Neural cell (in vitro differentiated cells): ENCODE measurements at regions not wholly inside any gene's neighbourhood (a gene's known extent, or its start where the extent isn't known, plus 50 kb on each side); places are given as distances from the start of the nearest gene placed in this dataset.

Experiments
- H2AFZ ChIP-seq: fragments of 200-600, 300-800 bp; sonication (generic), shearing (Covaris generic); 2 replicates; pipeline ENCODE4 v1.6.0; 2014; ENCODE audit warnings: low read depth, mild to moderate bottlenecking, antibody characterized with exemption, low read length, moderate library complexity
- H3F3A ChIP-seq: fragments of 200-600 bp; shearing (Covaris generic); 2 replicates; pipeline ENCODE4 v1.6.1; 2016; ENCODE audit warnings: mild to moderate bottlenecking, moderate library complexity, mixed read lengths, antibody characterized with exemption, low read length; ENCODE audit not compliant: insufficient read depth, poor library complexity, severe bottlenecking
- H3K27ac ChIP-seq: fragments of 200-600, 300-800 bp; sonication (generic), shearing (Covaris generic); 2 replicates; pipeline ENCODE4 v1.5.1; 2014; ENCODE audit warnings: mild to moderate bottlenecking, low read length, moderate library complexity
- H3K27me3 ChIP-seq: fragments of 300-800, 200-600 bp; sonication (generic), shearing (Covaris generic); 2 replicates; pipeline ENCODE4 v1.6.0; 2014; ENCODE audit warnings: mild to moderate bottlenecking, low read depth, low read length, moderate library complexity; ENCODE audit not compliant: insufficient read depth
- H3K36me3 ChIP-seq: fragments of 300-800, 200-600 bp; sonication (generic), shearing (Covaris generic); 2 replicates; pipeline ENCODE4 v1.5.1; 2014; ENCODE audit warnings: mild to moderate bottlenecking, antibody characterized with exemption, low read length, moderate library complexity; ENCODE audit not compliant: insufficient read depth
- H3K4me2 ChIP-seq: fragments of 300-800, 200-600 bp; sonication (generic), shearing (Covaris generic); 2 replicates; pipeline ENCODE4 v1.6.0; 2014; ENCODE audit warnings: mild to moderate bottlenecking, low read length
- H3K4me3 ChIP-seq: fragments of 300-800, 200-600 bp; sonication (generic), shearing (Covaris generic); 2 replicates; pipeline ENCODE4 v1.5.1; 2014; ENCODE audit warnings: mild to moderate bottlenecking, low read length, moderate library complexity
- H3K79me2 ChIP-seq: fragments of 200-600 bp; shearing (Covaris generic); replicated peaks from 2 replicates; pipeline ENCODE4 v1.6.0; 2014; ENCODE audit warnings: mild to moderate bottlenecking, low read length, moderate library complexity; ENCODE audit not compliant: insufficient read depth
- H3K9ac ChIP-seq: fragments of 300-800, 200-600 bp; sonication (generic), shearing (Covaris generic); 2 replicates; pipeline ENCODE4 v1.6.1; 2016; ENCODE audit warnings: mild to moderate bottlenecking, low read length, mixed read lengths
- H3K9me2 ChIP-seq: fragments of 200-600 bp; shearing (Covaris generic); 2 replicates; pipeline ENCODE4 v1.6.1; 2016; ENCODE audit warnings: mild to moderate bottlenecking, low read length, mixed read lengths; ENCODE audit not compliant: insufficient read depth
- H3K9me3 ChIP-seq: fragments of 200-600, 300-800 bp; sonication (generic), shearing (Covaris generic); 2 replicates; pipeline ENCODE4 v1.6.1; 2016; ENCODE audit warnings: mild to moderate bottlenecking, mixed run types, low read length, moderate library complexity, mixed read lengths
- H4K20me1 ChIP-seq: fragments of 200-600 bp; shearing (Covaris generic); 2 replicates; pipeline ENCODE4 v1.6.1; 2016; ENCODE audit warnings: mild to moderate bottlenecking, mixed run types; ENCODE audit not compliant: insufficient read depth
- CTCF ChIP-seq: fragments of 450-650 bp; IDR thresholded peaks from 2 replicates; pipeline ENCODE4 v1.5.1; 2014; ENCODE audit warnings: antibody characterized with exemption, mild to moderate bottlenecking, moderate library complexity; ENCODE audit not compliant: poor library complexity, severe bottlenecking
- EP300 ChIP-seq: fragments of 450-650 bp; conservative IDR thresholded peaks from 2 replicates; pipeline ENCODE4 v1.6.1; 2014; ENCODE audit warnings: antibody characterized with exemption, mild to moderate bottlenecking, moderate library complexity; ENCODE audit not compliant: poor library complexity, severe bottlenecking
- EZH2 ChIP-seq: fragments of 200-600, 300-800 bp; shearing (Covaris generic), sonication (generic); IDR thresholded peaks from 2 replicates; pipeline ENCODE4 v1.6.1; 2014; ENCODE audit warnings: antibody characterized with exemption, low read length, borderline replicate concordance, mild to moderate bottlenecking; ENCODE audit not compliant: insufficient read depth, poor library complexity, severe bottlenecking
- MXI1 ChIP-seq: fragments of 450-650 bp; conservative IDR thresholded peaks from 2 replicates; pipeline ENCODE4 v1.6.1; 2014; ENCODE audit warnings: antibody characterized with exemption, mild to moderate bottlenecking; ENCODE audit not compliant: poor library complexity, severe bottlenecking
- POLR2AphosphoS5 ChIP-seq: IDR thresholded peaks from 2 replicates; pipeline ENCODE4 v1.6.1; 2012
- RAD21 ChIP-seq: fragments of 450-650 bp; conservative IDR thresholded peaks from 2 replicates; pipeline ENCODE4 v1.6.1; 2014; ENCODE audit warnings: antibody characterized with exemption, mild to moderate bottlenecking, moderate library complexity
- REST ChIP-seq: IDR thresholded peaks from 2 replicates; pipeline ENCODE4 v1.6.1; 2012; ENCODE audit warnings: borderline replicate concordance
- SMC3 ChIP-seq: fragments of 450-650 bp; conservative IDR thresholded peaks from 2 replicates; pipeline ENCODE4 v1.6.1; 2014; ENCODE audit warnings: antibody characterized with exemption, mild to moderate bottlenecking, moderate library complexity; ENCODE audit not compliant: poor library complexity
- TAF1 ChIP-seq: IDR thresholded peaks from 2 replicates; pipeline ENCODE4 v1.6.1; 2012; ENCODE audit warnings: low read depth

GRCh38 chr6:78810698-78811097, 56.7 kb upstream of the IRAK1BP1 start:
- no peaks in the 10 kb centered on the region for H3K36me3 ChIP-seq
- no peak overlapping the region for H3K4me3 ChIP-seq
- TF ChIP-seq POLR2AphosphoS5: no peak
- no peak for TF ChIP-seq REST
- TF ChIP-seq EZH2: no peak
- no peak for TF ChIP-seq RAD21
- TF ChIP-seq TAF1: no peak
- no peak for TF ChIP-seq MXI1
- no peak for TF ChIP-seq CTCF
- TF ChIP-seq SMC3: no peak
- TF ChIP-seq EP300: no peak
- H2AFZ ChIP-seq: no peak overlapping the region
- no peak overlapping the region for H3K27ac ChIP-seq
- H3K9ac ChIP-seq: no peak overlapping the region
- H3K27me3 ChIP-seq: no peaks in the 10 kb centered on the region
- H3K9me2 ChIP-seq: no peaks in the 10 kb centered on the region
- H4K20me1 ChIP-seq: no peaks in the 10 kb centered on the region
- H3K79me2 ChIP-seq: no peaks in the 10 kb centered on the region
- no peak overlapping the region for H3K4me2 ChIP-seq
- H3F3A ChIP-seq: no peaks in the 10 kb centered on the region
- no peaks in the 10 kb centered on the region for H3K9me3 ChIP-seq
